CD4-positive, alpha-beta T cell treated with Interleukin-21 for 1 hour (primary cell): ENCODE measurements at regions not wholly inside any gene's neighbourhood (a gene's known extent, or its start where the extent isn't known, plus 50 kb on each side); places are given as distances from the start of the nearest gene placed in this dataset.

Source experiments
- DNase-seq: peaks from one replicate; pipeline ENCODE4 v3.0.0-alpha.2; 2020

- no peak for DNase-seq
These were observed 506.5 kb upstream of the MGMT start for GRCh38 chr10:128960517-128960916.

GRCh38 chr10:128962182-128962581, 504.9 kb upstream of the MGMT start:
- DNase-seq: no peak

DNA sequence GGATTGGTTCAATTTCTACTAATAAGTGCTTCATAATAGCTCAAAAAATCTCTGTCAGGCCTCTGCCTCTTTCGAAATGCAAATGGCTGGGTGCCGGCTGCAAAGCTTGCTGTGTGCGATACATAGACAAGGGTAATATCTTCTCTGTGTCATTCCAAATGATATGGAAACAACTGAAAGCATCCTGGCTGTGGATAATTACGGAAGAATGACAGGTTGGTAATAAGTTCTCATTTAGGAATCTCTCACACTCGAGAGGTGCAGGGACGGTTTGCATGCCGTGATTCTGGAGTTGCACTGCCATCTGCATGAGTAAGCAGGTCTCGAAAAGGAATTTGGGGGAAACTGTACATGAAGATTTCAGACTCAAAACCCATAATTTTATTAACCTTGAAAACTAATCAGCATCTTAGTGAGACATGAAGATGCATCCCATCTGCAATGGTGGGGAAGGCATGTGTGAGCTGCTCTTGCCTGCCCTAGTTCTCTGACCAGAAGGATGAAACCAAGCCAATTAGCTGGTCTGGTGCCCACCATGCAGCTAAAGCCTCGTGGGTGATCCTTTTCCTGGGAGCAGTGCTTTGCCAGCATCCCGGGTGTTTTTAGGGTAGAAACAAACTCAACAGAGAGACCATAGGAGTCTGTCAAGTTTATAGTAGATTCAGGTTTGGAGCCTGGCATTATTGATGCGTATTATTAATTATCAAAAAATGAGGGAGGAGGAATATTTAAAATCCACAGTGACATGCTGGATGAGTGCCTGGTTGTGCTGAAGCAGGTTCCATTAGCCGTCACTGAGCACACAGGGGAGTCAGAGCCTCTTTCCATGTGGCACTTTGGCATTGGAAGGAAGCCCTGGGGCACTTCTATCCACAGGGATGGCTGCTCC, 503.6 kb upstream of the MGMT start:
- no peak for DNase-seq

GRCh38 chr10:128964100-128964403, 503.0 kb upstream of the MGMT start:
- no peak for DNase-seq

DNA sequence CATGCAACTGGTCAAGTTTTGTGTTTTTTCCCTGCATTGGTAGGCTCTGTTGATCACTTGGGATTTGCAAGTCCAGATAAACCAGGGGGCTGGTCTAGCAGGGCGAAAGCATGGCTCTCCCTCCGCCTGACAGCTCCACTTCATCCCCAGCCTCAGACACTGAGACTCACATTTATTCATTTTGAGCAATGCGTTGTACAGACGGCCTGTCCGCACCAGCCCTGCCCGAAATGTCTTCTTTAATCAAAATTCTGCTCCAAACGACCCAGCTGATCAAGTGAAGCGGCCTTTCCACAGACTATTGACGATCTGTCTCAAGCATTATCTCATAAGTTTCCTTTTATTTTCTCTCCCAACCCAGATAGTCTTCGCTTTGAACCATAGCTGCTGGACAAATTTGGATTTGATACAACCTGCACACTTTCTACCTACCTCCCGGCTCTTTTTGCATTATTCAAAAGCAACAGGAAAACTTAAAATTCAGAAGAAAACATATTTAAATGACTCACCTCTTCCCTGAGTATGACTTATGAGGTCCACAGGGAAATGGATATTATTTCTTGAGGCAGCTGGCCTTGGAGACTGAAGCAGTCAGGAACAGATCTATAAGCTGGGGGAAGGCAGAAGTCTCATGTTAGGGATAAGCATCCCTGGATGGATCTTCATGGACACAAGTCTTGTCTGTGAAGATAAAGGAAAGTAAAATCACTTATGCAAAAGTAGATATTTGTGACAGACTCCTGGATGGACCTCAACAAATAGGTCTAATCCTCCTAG, 498.9 kb upstream of the MGMT start:
- DNase-seq: no peak

GRCh38 chr10:128969551-128969950, 497.5 kb upstream of the MGMT start:
- DNase-seq: no peak

- DNase-seq: no peak
These were observed 495.5 kb upstream of the MGMT start for GRCh38 chr10:128971374-128972035.

DNA sequence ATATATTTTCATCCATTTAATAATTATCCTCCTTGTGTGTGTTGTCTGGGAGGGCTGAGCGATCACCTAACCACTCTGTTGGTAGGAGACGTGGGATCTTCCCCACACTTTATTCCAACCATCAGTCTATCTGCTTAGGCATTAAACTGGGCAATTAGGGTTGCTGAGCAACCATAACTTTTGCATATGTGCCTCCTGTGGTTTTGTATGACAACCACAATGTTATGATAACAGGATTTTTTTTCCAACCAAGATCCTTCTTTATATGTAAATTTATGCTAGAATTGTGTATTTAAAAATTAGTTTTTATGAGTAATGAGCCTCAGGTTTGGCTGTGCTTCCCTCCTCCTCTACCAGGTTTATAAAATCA, 495.0 kb upstream of the MGMT start:
- no peak for DNase-seq

- no peak for DNase-seq
These were observed 493.8 kb upstream of the MGMT start for GRCh38 chr10:128973221-128973620.

DNA sequence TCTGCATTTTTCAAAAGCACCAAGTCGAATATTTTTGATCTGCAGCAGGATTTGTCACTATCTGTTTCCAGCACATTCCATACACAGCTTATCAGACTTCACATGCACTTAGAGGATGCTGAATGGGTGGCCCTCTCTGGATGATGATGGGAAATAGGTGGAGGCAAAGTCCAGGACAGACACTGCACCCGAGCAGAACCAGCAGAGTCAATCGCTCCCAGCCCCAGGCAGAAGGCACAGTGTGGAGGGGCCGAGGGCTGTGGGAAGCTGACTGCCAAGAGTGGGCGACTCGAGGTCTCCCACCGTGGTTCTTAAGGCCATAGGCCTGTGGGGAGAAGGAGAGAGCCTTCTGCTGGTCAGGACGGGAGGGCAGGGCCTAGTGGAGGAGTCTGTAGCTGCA, 490.2 kb upstream of the MGMT start:
- DNase-seq: no peak

GRCh38 chr10:128978211-128978610, 488.8 kb upstream of the MGMT start:
- DNase-seq: no peak

GRCh38 chr10:128979405-128979804, 487.6 kb upstream of the MGMT start:
- DNase-seq: no peak

GRCh38 chr10:128981251-128981650, 485.8 kb upstream of the MGMT start:
- DNase-seq: no peak

GRCh38 chr10:128981881-128982615, 485.0 kb upstream of the MGMT start:
- DNase-seq: no peak

- DNase-seq: no peak
These were observed 484.5 kb upstream of the MGMT start for GRCh38 chr10:128982616-128982915.

- DNase-seq: no peak
These were observed 482.0 kb upstream of the MGMT start for GRCh38 chr10:128985036-128985435.

DNA sequence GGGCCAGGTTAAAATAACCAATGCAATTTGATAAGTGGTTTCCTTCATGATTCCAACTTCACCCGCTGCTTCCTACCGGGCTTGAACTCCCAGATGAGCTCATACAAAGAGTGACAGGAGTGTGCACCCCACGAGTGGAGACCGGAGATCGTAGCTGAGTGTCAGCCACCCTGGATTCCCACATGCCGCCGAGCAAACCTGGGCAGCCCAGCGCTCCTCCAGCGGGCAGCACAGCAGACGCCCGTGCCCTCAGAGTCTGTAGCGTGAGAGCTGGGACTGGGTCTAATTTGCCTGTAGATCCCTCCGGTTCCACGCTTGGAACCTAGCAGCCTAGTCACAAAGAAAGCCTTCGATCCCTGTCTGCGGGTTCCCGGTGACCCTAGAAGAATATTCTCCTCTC, 476.1 kb upstream of the MGMT start:
- no peak for DNase-seq

DNA sequence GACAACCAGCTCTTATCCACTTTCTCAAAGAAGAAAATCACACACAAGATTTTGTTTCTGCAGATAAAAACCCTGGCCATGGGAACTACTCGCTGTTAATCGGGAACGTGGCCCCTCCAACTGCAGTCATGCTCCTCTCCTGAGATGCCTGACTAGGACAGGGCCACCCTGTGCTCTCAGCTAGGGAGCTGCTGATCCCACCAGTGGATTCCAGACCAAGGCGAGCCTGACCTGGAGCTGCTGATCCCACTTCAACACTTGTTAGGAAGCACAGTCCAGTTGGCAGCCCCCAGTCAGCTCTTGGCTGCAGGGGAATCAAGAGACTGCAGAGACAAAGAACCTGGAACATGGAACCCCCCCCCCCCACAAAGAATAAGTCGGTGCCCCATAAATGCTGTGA, 474.3 kb upstream of the MGMT start:
- DNase-seq: no peak

DNA sequence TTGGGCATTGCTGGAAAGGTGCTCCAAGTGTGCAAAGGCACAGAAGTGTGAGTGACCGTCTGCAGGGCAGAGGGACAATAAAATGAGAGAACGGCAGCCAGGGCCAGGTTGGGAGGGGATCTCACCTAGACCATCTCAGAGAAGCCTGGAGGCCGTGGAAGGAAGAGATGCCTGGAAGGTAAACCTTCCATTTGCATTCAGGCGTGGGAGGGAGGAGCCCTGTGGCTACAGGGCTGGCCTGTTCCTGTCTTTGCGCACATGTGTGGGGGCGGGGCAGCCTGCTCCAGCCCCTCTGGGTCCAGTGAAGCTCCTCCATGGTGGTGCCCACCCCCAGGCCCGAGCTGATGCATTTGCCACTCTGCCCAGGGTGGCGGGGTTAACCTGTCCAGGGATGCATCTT, 473.6 kb upstream of the MGMT start:
- DNase-seq: no peak

DNA sequence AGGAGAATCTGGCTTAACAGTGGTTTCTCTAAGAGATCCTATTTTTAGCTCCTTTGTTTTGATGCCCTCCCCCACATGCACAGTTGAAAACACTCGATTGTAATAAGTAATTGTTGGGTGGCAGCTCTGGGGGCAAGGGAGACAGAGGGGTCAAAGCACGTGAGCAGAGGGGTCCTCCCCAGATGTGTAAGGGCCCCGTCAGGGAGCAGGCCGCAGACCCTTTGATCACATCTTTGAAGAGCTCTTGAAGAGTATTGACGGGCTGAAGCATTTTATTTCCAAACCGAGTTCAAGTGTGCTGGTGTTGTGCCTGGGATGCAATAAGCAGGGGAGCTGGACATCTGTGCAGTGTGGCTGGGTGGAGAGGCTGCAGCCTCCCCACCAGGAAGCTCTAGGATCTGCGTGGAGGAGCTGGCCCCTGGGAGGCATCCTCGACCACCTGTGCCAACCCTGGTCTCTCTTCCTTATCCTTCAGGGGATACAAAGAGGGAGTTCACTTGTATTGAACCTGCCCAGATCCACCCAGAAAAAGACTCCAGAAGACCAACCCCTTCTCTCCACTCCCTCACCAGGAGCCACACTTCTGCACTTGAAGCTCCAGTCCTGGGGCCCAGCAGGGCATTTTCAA, 473.0 kb upstream of the MGMT start:
- no peak for DNase-seq

DNA sequence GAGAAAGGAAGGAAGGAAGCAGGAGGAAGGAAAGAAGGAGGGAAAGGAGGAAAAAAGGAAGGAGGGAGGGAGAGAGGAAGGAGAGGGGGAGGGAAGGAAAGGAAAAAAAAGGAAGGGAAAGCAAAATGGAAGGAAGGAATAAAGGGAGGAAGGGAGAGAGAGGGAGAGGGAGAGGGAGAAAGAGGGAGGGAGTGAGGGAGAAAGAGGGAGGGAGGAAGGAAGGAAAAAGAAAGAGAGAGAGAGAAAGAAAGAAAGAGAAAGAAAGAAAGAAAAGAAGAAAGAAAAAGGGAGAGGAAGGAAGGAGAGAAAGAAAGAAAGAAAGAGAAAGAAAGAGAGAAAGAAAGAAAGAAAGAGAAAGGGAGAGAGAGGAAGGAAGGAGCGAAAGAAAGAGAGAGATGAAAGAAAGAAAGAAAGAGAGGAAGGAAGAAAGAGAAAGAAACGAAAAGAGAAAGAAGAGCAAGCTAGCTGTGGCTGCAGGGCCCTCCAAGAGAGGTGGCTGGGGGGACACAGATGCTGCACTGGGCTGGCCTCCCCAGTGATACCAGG, 472.4 kb upstream of the MGMT start:
- DNase-seq: no peak

GRCh38 chr10:128995676-128996075, 471.4 kb upstream of the MGMT start:
- DNase-seq: no peak

GRCh38 chr10:128996092-128996491, 470.9 kb upstream of the MGMT start:
- DNase-seq: no peak
